K562 (cell line): ENCODE measurements at regions not wholly inside any gene's neighbourhood (a gene's known extent, or its start where the extent isn't known, plus 50 kb on each side); places are given as distances from the start of the nearest gene placed in this dataset.

Experiments used
- CHD2 ChIP-seq: IDR thresholded peaks from 2 replicates; pipeline ENCODE4 v1.6.1; 2011; ENCODE audit warnings: low read depth, low read length
- EGR1 ChIP-seq: fragments of 450-650 bp; conservative IDR thresholded peaks from 2 replicates; pipeline ENCODE4 v1.6.1; 2017; ENCODE audit warnings: mild to moderate bottlenecking
- PPARD ChIP-seq: fragments of 250-450 bp; sonication (Bioruptor Pico); IDR thresholded peaks from 2 replicates; pipeline ENCODE4 v1.8.0; 2022; ENCODE audit warnings: inconsistent platforms, mild to moderate bottlenecking, moderate library complexity
- TBP ChIP-seq: optimal IDR thresholded peaks from 2 replicates; pipeline ENCODE3; 2011; ENCODE audit warnings: low read depth, low read length, improper control_type of control experiment
- ZNF655 ChIP-seq: fragments of 250-450 bp; sonication (Bioruptor Pico); IDR thresholded peaks from 2 replicates; pipeline ENCODE4 v1.5.0; 2021

GRCh38 chr4:34363842-34364241 is 1880.5 kb downstream of the ARAP2 start:
- TF ChIP-seq ZNF655 (no peak), EGR1 (no peak), TBP (no peak), PPARD (CRISPR knock-in tag) (no peak), CHD2 (no peak)
